Ishikawa (cell line): ENCODE measurements at regions not wholly inside any gene's neighbourhood (a gene's known extent, or its start where the extent isn't known, plus 50 kb on each side); places are given as distances from the start of the nearest gene placed in this dataset.

Experiments
- CEBPB ChIP-seq: IDR thresholded peaks from 2 replicates; pipeline ENCODE4 v1.6.1; 2012
- CREB1 ChIP-seq: IDR thresholded peaks from 2 replicates; pipeline ENCODE4 v1.6.1; 2012; ENCODE audit warnings: low read depth
- FOXM1 ChIP-seq: IDR thresholded peaks from 2 replicates; pipeline ENCODE4 v1.6.1; 2012; ENCODE audit warnings: low read depth, borderline replicate concordance
- NFIC ChIP-seq: IDR thresholded peaks from 2 replicates; pipeline ENCODE4 v1.6.1; 2012
- REST ChIP-seq: IDR thresholded peaks from 2 replicates; pipeline ENCODE4 v1.6.1; 2012; ENCODE audit warnings: low read depth, mild to moderate bottlenecking
- TEAD4 ChIP-seq: IDR thresholded peaks from 2 replicates; pipeline ENCODE4 v1.6.1; 2012
- YY1 ChIP-seq: IDR thresholded peaks from 2 replicates; pipeline ENCODE4 v1.6.1; 2012; ENCODE audit warnings: low read depth
- TF ChIP-seq, protein P1 (sequence below): IDR thresholded peaks from 2 replicates; pipeline ENCODE4 v1.6.1; 2012

GRCh38 chr2:220963930-220964329 lies 608.2 kb downstream of the EPHA4 start:
- TF ChIP-seq, protein P1, sequence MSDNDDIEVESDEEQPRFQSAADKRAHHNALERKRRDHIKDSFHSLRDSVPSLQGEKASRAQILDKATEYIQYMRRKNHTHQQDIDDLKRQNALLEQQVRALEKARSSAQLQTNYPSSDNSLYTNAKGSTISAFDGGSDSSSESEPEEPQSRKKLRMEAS = no peak
- no peak for TF ChIP-seq CREB1
- no peak for TF ChIP-seq REST
- no peak for TF ChIP-seq FOXM1
- TF ChIP-seq NFIC = no peak
- TF ChIP-seq TEAD4 = no peak
- no peak for TF ChIP-seq CEBPB
- no peak for TF ChIP-seq YY1
